DMS 273 (cell line): ENCODE measurements at regions not wholly inside any gene's neighbourhood (a gene's known extent, or its start where the extent isn't known, plus 50 kb on each side); places are given as distances from the start of the nearest gene placed in this dataset.
"Not testable (repeated sequence)": the region's sequence is repeated elsewhere in the genome, so short reads cannot be mapped to it uniquely, and the experiment has no call there.

ENCODE experiments used
- DNase-seq: peaks from one replicate; lab custom pipeline; 2025; ENCODE audit not compliant: unreplicated experiment; lab: John Stamatoyannopoulos, UW

- no peak for DNase-seq
Observed at GRCh38 chr21:35540950-35541638, 492.0 kb upstream of the RUNX1 start.

- DNase-seq = no peak
Observed at GRCh38 chr21:35538386-35538785, 489.3 kb upstream of the RUNX1 start.

- no peak for DNase-seq
Observed at GRCh38 chr21:35537604-35538003, 488.5 kb upstream of the RUNX1 start.

- no peak for DNase-seq
Observed at GRCh38 chr21:35533893-35534292, 484.8 kb upstream of the RUNX1 start.

GRCh38 chr21:35530766-35531165 lies 481.7 kb upstream of the RUNX1 start:
- no peak for DNase-seq

DNA sequence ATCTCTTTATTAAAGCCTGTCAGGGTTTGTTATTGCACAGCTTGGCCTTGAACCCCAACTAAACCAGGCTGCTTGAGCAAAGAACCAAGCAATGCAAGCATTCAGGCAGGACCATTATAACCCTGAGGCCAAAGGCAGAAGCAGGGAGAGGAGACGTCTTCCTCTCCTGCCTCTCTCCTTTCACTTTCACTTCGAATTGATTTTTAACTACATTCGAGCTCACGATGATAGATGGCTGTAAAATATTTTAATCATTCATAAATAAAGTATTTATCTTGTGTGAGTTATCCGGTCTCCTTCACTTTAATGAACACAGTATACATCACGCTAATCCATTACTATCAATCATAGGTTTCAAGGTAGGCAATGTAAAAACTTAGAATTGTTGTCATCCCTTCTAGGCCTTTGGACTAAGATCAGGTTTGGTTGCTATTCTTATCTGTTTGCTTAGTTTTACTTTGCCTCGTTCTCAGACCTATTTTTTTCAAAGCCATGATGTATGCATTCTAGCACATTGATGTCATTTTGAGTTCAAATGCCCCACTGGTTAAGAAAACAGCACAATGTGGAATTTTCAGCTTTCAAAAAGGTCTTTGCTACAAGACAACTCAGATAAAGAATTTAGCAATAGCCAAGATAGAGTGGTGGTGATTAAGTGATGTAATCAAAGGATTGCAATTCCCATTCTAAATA lies 480.2 kb upstream of the RUNX1 start:
- DNase-seq = no peak

GRCh38 chr21:35528116-35529042 lies 479.3 kb upstream of the RUNX1 start:
- no peak for DNase-seq

DNA sequence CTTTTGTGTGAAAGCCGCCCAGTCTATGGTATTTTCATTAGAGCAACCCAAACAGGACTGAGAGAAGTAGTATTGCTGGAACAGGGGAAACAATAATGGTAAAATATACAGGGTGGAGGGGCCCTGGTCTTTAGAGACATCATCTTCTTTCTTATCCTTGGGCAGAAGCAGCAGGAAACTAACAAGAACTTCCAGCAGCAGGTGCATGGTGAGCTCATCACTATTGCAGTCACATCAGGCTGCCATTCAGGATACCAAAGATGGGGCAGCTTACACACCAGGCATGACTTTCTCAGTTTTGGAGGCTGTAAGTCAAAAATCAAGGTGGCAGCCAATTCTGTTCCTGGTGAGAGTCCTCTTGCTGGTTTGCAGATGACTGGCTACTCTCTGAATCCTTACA lies 478.3 kb upstream of the RUNX1 start:
- DNase-seq = no peak

DNA sequence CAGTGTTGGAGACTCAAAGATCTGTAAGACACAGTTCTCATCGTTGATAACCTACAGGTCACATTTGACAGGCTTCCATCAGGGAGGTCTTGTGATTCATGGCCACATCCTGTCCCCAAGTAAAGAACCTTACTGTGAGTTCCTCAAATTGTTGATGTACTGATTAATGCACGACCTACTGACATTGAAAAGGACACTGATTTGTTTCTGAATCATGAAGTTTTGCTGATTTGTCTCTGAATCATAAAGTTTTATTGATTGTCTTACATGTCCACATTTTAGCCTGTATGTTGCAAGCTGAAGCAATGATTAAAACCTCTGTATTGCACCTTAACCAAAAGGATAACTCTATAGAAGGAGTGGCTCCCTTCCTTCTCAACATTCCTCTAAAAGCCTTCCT lies 476.3 kb upstream of the RUNX1 start:
- DNase-seq = no peak

DNA sequence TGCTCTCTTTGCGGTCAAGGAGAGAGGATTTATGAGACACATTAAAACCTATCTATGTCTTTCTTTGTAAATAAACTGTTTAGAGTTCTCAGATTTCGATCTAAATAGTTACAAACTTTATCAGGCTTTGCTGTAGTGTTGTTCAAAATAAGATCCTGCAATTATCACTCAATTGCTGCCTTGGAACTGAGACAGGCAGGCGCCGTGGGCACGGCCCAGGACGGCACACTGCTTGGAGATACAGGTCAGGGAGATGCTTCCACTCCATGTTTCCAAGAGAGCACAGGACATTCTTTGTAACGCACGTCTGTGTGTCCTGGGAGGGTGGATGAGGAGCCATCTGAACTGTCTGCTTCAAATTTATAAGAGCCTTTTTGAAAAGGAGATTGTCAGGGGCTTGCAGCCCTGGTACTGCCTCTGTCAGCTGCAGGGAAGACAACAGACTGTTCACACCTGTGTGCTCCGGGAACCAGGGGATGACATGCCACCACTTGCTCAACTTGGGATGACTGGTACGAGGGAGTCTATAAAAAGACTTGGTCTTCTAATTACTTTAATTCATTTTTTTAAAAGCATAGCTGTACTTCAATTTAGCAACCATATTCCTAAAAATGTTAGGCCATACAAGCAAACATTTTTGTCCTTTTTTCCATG lies 472.9 kb upstream of the RUNX1 start:
- DNase-seq = no peak

- DNase-seq = no peak
Observed at GRCh38 chr21:35521293-35521692, 472.2 kb upstream of the RUNX1 start.

DNA sequence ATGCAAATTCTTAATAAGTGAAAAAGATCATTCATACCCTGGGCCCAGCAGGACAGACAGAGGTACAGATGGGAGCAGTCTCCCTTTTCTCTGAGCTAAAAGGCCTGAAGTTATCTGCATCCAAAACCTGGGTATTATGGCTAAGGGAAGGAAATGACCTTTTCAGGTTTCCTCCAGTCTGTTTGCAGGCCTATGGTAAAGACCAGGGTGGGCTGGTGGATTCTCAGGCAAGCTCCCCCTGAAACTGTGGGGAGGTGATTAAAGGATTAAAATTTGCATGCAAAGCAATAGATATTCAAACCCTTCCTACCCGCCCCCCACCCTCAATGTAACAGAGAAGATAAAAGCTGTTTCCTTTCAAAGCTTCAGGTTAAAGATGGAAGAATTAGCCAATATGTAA lies 471.8 kb upstream of the RUNX1 start:
- DNase-seq = no peak

DNA sequence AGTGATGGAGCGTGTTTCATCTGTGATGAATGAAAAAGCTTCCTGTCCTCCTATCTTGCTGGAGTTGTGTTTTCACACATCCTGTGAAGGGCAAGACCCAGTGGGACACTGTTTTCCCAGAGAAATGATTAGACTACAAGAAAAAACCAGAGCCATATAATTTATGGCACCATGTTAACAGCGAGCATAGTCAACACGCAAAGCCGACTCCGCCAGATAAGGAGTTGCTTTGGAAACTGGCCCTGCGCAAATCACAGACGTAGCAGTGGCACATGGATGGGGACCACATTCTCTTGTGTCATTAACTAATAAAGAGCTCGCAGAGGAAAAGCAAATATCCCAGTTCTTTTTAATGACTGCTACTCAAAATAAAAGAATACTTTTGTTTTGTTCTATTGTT lies 471.2 kb upstream of the RUNX1 start:
- no peak for DNase-seq

DNA sequence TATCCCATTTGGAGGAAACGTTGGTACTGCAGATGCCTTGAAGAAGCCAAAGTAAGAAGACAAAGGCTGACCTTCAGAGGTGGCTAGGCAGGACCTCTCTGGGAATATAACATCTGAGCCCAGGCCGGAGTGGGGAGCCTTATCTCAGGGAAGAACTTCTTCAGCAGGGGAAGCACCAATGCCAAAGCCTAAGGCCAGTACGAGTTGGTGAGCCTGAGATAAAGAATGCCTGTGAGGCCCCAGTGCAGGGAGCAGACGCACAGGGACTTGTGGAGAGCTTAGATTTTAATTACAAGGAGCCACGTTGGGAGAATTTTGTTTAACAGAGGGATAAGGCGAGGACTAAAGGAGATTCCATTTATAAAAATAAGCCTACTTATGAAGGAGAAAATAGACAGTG lies 468.8 kb upstream of the RUNX1 start:
- no peak for DNase-seq

- DNase-seq = not testable (repeated sequence)
Observed at GRCh38 chr21:35516292-35516691, 467.2 kb upstream of the RUNX1 start.

GRCh38 chr21:35512346-35512745 lies 463.2 kb upstream of the RUNX1 start:
- DNase-seq = no peak

DNA sequence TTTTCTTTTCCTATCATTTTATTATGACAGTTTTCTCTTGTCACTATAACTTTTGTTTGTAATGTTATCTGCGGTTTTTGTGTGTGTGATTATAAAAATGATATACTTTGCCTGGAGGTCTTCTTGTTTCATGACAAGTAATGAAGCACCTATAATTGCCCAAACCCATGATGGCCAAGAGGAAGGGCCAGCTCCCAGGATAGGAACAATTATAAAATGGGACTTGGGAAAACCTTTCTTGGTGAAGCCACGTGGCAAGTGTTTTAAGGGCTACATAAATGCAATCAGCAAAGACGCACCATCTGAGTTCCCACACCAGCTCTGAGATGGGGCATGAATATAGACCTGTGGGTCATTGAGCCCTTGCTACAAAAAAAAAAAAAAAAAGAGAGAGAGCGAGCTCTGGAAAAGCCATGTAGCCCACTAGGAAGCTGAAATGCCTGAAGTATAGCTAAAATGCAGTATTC lies 462.6 kb upstream of the RUNX1 start:
- DNase-seq = no peak

GRCh38 chr21:35510957-35511695 lies 462.0 kb upstream of the RUNX1 start:
- DNase-seq = no peak

DNA sequence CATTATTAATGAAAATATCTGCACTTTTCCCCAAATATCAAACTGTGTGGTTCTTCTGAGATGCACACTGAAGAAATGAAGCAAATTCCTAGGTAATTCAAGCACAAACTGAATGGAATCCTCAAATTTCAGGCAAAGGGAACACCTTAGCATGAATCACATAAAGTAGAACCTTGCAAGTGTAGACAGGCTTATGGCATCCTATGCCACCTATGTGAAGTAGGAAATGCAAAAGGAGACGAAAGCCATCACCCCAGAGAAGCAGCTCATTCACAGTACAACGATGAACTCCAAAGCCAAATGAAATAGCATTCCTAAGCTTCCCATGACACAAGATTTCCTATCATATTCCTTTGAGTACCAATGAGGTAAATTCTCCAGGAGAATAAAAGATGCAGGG lies 461.2 kb upstream of the RUNX1 start:
- DNase-seq = no peak

DNA sequence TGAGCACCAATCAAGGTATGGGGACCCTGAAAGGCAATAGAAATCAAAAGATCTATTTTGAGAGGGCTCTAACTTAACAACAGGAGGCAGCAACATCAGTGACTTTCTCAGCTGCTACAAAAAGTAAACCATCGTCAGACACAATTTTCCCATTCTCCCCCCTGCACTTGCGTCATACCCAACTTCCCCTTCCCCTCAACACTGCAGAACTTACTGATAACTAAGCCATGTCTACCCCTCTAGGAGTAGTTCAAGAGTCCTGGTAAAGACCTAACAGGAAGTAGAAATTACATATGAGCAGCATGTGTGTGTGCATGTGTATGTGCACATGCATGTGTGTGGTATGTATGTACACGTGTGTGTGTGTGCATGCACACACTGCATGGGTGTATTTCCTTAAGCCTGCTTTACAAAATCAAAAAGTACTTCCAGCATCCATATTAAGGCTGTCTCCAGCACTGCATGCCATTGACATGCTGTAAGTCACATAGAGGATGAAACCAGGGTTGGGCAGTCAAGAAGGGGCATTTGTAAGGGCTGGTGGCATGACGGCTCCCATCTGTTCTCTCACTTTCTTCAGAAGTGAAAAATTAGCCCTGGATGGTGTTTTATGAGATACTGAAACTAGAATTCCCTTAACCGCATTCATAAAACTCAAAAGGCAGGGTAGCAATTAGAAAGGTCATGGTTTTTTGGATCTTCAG lies 460.1 kb upstream of the RUNX1 start:
- DNase-seq = no peak
